Thymus (tissue), 11 donors: ENCODE measurements at regions not wholly inside any gene's neighbourhood (a gene's known extent, or its start where the extent isn't known, plus 50 kb on each side); places are given as distances from the start of the nearest gene placed in this dataset.
"Not testable (repeated sequence)": the region's sequence is repeated elsewhere in the genome, so short reads cannot be mapped to it uniquely, and the experiment has no call there.

Experiments
- DNase-seq, 9 donors: peaks; one replicate each; pipeline ENCODE4 v3.0.0-alpha.2; 2013; ENCODE audit warnings: low spot score in 9 of 9, low read depth in 6 of 9, missing footprints in 1 of 9
- H3K27ac ChIP-seq, 2 donors: one replicate each; pipeline ENCODE4 v1.5.1; 2013; ENCODE audit warnings: control low read depth in 1 of 2, low read depth in 1 of 2, low read length in 1 of 2, mild to moderate bottlenecking in 1 of 2, moderate library complexity in 1 of 2
- H3K27me3 ChIP-seq, 2 donors: one replicate each; pipeline ENCODE4 v1.5.1; 2013; ENCODE audit warnings: low read length in 1 of 2; ENCODE audit not compliant: control insufficient read depth in 2 of 2, insufficient read depth in 1 of 2
- H3K36me3 ChIP-seq, 2 donors: one replicate each; pipeline ENCODE4 v1.5.1; 2013; ENCODE audit warnings: low read length in 1 of 2, mild to moderate bottlenecking in 1 of 2, moderate library complexity in 1 of 2; ENCODE audit not compliant: control insufficient read depth in 2 of 2, insufficient read depth in 2 of 2
- H3K4me1 ChIP-seq, 2 donors: one replicate each; pipeline ENCODE4 v1.5.1; 2013; ENCODE audit warnings: low read length in 2 of 2; ENCODE audit not compliant: control insufficient read depth in 2 of 2, insufficient read depth in 2 of 2
- H3K4me3 ChIP-seq, 2 donors: one replicate each; pipeline ENCODE4 v1.5.1; 2013; ENCODE audit warnings: low read length in 2 of 2, control low read depth in 1 of 2, mild to moderate bottlenecking in 1 of 2
- H3K9me3 ChIP-seq, 2 donors: one replicate each; pipeline ENCODE4 v1.5.1; 2013; ENCODE audit warnings: low read length in 1 of 2, mild to moderate bottlenecking in 1 of 2; ENCODE audit not compliant: control insufficient read depth in 2 of 2, insufficient read depth in 1 of 2
- WGBS: extraction: QIAGEN DNeasy Blood & Tissue Kit; methylation state at CpG from one replicate; pipeline ENCODE4 v1.1.7; 2013; 5-methylcytosine and 5-hydroxymethylcytosine counted together
- donor health status: healthy.

DNA sequence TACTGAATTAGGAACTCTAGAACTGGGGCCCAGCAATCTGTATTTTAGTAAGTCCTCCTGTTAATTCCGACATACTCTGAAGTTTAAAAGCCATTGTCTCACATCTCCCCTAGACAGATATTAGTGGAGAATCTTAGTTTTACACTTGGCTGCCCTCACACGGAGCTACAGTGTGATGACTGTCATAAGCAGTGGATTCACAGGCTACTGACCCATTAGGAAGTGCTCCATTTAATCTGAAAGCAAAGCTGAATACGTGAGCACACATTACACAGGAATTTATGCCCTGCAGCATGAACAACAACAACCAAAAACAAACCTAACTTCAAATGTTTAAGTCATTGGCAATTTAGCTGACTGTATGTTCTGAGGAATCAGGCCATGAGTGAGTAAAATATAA lies 416.4 kb upstream of the ANKRD20A1 start:
- H3K4me3 ChIP-seq, H3K27ac ChIP-seq, H3K36me3 ChIP-seq, DNase-seq, H3K4me1 ChIP-seq, H3K27me3 ChIP-seq, H3K9me3 ChIP-seq: not testable (repeated sequence)
- no CpG with 5 or more reads among the region's 3 CpGs for WGBS

DNA sequence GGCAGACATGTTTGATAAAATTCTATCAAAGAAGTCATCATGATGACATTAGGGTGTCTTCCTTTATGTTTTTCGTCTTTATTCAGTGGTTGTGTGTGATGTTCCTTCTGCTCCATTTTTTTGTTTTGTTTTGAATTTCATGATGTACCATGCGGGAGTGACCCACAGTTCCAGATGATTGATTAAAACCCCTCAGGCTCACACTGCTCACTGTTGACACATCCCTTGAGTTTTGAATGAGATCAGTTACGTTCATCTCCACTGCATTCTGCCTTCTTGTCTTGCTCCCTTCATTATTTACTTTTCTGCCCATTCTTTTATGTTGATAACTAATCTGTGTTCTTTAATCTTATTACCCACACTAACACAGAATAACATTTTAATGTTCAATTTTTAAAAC lies 421.7 kb upstream of the ANKRD20A1 start:
- no CpG with 5 or more reads among the region's 3 CpGs for WGBS
- not testable (repeated sequence) for DNase-seq, H3K9me3 ChIP-seq, H3K27me3 ChIP-seq, H3K4me1 ChIP-seq, H3K4me3 ChIP-seq, H3K36me3 ChIP-seq, H3K27ac ChIP-seq

DNA sequence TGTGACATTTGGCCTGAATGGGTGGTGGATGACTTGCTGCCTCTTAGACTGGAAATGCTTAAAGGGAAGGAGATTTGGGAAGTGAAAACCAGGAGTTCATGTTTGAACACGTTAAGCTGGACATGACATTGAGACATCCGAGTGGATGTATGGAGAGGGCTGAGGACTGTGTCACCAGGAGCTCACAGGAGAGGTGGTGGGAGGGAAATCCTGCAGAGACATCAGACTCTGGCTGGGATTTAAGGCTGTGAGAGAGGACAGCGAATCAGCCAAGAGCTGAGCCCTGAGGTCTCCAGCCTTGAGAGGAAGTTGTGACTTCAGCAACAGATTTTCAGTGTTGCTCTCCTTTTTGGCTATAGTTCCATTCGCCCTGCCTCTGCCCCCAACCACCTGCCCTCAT lies 432.5 kb upstream of the SPATA31A3 start:
- H3K4me3 ChIP-seq, H3K27me3 ChIP-seq, H3K4me1 ChIP-seq, DNase-seq, H3K9me3 ChIP-seq, H3K27ac ChIP-seq, H3K36me3 ChIP-seq: not testable (repeated sequence)
- WGBS = no CpG with 5 or more reads among the region's 4 CpGs

DNA sequence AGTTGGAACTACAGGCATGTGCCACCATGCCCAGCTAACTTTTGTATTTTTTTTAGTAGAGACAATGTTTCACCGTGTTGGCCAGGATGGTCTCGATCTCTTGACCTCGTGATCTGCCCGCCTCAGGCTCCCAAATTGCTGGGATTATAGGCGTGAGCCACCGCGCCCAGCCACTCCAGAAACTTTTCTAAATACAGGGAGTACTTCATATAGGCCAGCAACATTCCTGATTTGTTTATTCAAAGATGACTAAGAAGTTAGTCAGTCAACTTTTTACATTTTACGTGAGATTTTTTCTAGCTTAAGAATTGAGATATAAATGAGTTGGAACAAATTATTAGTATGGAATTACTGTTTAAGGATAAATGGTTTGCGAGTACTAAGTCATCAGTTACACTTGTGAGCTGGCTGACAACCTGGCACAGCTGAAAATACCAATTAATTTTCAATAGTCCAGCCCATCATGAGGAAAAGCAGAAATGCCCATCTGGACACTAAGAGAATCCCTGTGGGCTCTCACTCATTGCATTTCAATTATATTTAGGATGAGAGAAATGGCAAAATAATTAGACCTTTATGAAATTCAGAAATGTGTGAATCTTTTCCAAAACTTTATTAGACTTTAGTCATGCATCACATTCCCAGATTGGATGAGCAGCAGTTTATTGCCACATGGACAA lies 430.8 kb upstream of the SPATA31A3 start:
- not testable (repeated sequence) for H3K4me1 ChIP-seq, DNase-seq, H3K4me3 ChIP-seq, H3K9me3 ChIP-seq, H3K36me3 ChIP-seq, H3K27me3 ChIP-seq, H3K27ac ChIP-seq
- 86% methylated on average over 1 of the region's 9 CpGs for WGBS

- not testable (repeated sequence) for H3K4me3 ChIP-seq, H3K4me1 ChIP-seq, H3K36me3 ChIP-seq, DNase-seq, H3K27me3 ChIP-seq, H3K27ac ChIP-seq, H3K9me3 ChIP-seq
- no CpG with 5 or more reads among the region's 4 CpGs for WGBS
Measured at GRCh38 chr9:67418496-67419079, 426.2 kb upstream of the SPATA31A3 start.

GRCh38 chr9:67417341-67417983 lies 425.1 kb upstream of the SPATA31A3 start:
- not testable (repeated sequence) for DNase-seq, H3K27me3 ChIP-seq, H3K4me1 ChIP-seq, H3K9me3 ChIP-seq, H3K4me3 ChIP-seq, H3K36me3 ChIP-seq, H3K27ac ChIP-seq
- WGBS = 97% methylated on average over 1 of the region's 7 CpGs

- H3K27ac ChIP-seq, H3K4me3 ChIP-seq, H3K9me3 ChIP-seq, H3K4me1 ChIP-seq, H3K36me3 ChIP-seq, DNase-seq, H3K27me3 ChIP-seq: not testable (repeated sequence)
- WGBS = 88% methylated on average over 2 of the region's 6 CpGs
Measured at GRCh38 chr9:67416639-67417038, 424.3 kb upstream of the SPATA31A3 start.

GRCh38 chr9:67410606-67411220 lies 418.4 kb upstream of the SPATA31A3 start:
- 66% methylated on average over 3 of the region's 7 CpGs for WGBS
- H3K4me3 ChIP-seq, H3K27ac ChIP-seq, H3K36me3 ChIP-seq, H3K4me1 ChIP-seq, H3K27me3 ChIP-seq, H3K9me3 ChIP-seq, DNase-seq: not testable (repeated sequence)

GRCh38 chr9:67403739-67404138 lies 411.4 kb upstream of the SPATA31A3 start:
- WGBS = no CpG with 5 or more reads among the region's 4 CpGs
- H3K4me1 ChIP-seq, H3K27me3 ChIP-seq, H3K27ac ChIP-seq, H3K4me3 ChIP-seq, H3K36me3 ChIP-seq, DNase-seq, H3K9me3 ChIP-seq: not testable (repeated sequence)
